HG03064 (cell line): ENCODE measurements at regions not wholly inside any gene's neighbourhood (a gene's known extent, or its start where the extent isn't known, plus 50 kb on each side); places are given as distances from the start of the nearest gene placed in this dataset.
"Not testable (repeated sequence)": the region's sequence is repeated elsewhere in the genome, so short reads cannot be mapped to it uniquely, and the experiment has no call there.

ENCODE experiments used
- ATAC-seq: cut with Tn5 transposase; IDR thresholded peaks from one replicate; pipeline ENCODE4 v1.9.1; 2021; ENCODE audit warnings: low read depth; ENCODE audit not compliant: unreplicated experiment

- not testable (repeated sequence) for ATAC-seq
Observed at GRCh38 chr15:44817797-44818196, 81.5 kb downstream of the TRIM69 start.

- ATAC-seq: not testable (repeated sequence)
Observed at GRCh38 chr15:44819331-44819987, 83.1 kb downstream of the TRIM69 start.

GRCh38 chr15:44820535-44820934, 84.2 kb downstream of the TRIM69 start:
- ATAC-seq: not testable (repeated sequence)

- not testable (repeated sequence) for ATAC-seq
Observed at GRCh38 chr15:44820967-44821366, 84.6 kb downstream of the TRIM69 start.

- ATAC-seq: not testable (repeated sequence)
Observed at GRCh38 chr15:44824277-44825145, 88.2 kb downstream of the TRIM69 start.

- ATAC-seq: not testable (repeated sequence)
Observed at GRCh38 chr15:44826583-44826982, 90.3 kb downstream of the TRIM69 start.

GRCh38 chr15:44828229-44828914, 92.0 kb downstream of the TRIM69 start:
- ATAC-seq: not testable (repeated sequence)

- not testable (repeated sequence) for ATAC-seq
Observed at GRCh38 chr15:44829150-44829549, 92.8 kb downstream of the TRIM69 start.

GRCh38 chr15:44830692-44831408, 94.5 kb downstream of the TRIM69 start:
- ATAC-seq: not testable (repeated sequence)

- not testable (repeated sequence) for ATAC-seq
Observed at GRCh38 chr15:44831409-44831741, 95.0 kb downstream of the TRIM69 start.

GRCh38 chr15:44832133-44832532, 95.8 kb downstream of the TRIM69 start:
- not testable (repeated sequence) for ATAC-seq

- not testable (repeated sequence) for ATAC-seq
Observed at GRCh38 chr15:44833081-44833480, 96.8 kb downstream of the TRIM69 start.

- ATAC-seq: not testable (repeated sequence)
Observed at GRCh38 chr15:44833761-44834160, 97.4 kb downstream of the TRIM69 start.

- not testable (repeated sequence) for ATAC-seq
Observed at GRCh38 chr15:44835082-44835481, 98.8 kb downstream of the TRIM69 start.

GRCh38 chr15:44836094-44836493, 99.8 kb downstream of the TRIM69 start:
- ATAC-seq: no peak

- not testable (repeated sequence) for ATAC-seq
Observed at GRCh38 chr15:44838929-44839328, 102.6 kb downstream of the TRIM69 start.

GRCh38 chr15:44841762-44842161, 105.4 kb downstream of the TRIM69 start:
- ATAC-seq: not testable (repeated sequence)

- not testable (repeated sequence) for ATAC-seq
Observed at GRCh38 chr15:44842883-44843282, 106.6 kb downstream of the TRIM69 start.

GRCh38 chr15:44844936-44845335, 108.6 kb downstream of the TRIM69 start:
- not testable (repeated sequence) for ATAC-seq

GRCh38 chr15:44846156-44846555, 109.8 kb downstream of the TRIM69 start:
- ATAC-seq: not testable (repeated sequence)
